ENCODE measurements at regions not wholly inside any gene's neighbourhood (a gene's known extent, or its start where the extent isn't known, plus 50 kb on each side); places are given as distances from the start of the nearest gene placed in this dataset.
"Not testable (repeated sequence)": the region's sequence is repeated elsewhere in the genome, so short reads cannot be mapped to it uniquely, and the experiment has no call there.

GRCh38 chr2:111296122-111296804, 175.5 kb downstream of the BCL2L11 start:
- not testable (repeated sequence) for TF ChIP-seq POLR2A, POLR2AphosphoS5, CTCF (IDR thresholded peaks at IDR 0.05)

Data from sigmoid colon (tissue), 4 donors.